ENCODE measurements at regions not wholly inside any gene's neighbourhood (a gene's known extent, or its start where the extent isn't known, plus 50 kb on each side); places are given as distances from the start of the nearest gene placed in this dataset.

DNA sequence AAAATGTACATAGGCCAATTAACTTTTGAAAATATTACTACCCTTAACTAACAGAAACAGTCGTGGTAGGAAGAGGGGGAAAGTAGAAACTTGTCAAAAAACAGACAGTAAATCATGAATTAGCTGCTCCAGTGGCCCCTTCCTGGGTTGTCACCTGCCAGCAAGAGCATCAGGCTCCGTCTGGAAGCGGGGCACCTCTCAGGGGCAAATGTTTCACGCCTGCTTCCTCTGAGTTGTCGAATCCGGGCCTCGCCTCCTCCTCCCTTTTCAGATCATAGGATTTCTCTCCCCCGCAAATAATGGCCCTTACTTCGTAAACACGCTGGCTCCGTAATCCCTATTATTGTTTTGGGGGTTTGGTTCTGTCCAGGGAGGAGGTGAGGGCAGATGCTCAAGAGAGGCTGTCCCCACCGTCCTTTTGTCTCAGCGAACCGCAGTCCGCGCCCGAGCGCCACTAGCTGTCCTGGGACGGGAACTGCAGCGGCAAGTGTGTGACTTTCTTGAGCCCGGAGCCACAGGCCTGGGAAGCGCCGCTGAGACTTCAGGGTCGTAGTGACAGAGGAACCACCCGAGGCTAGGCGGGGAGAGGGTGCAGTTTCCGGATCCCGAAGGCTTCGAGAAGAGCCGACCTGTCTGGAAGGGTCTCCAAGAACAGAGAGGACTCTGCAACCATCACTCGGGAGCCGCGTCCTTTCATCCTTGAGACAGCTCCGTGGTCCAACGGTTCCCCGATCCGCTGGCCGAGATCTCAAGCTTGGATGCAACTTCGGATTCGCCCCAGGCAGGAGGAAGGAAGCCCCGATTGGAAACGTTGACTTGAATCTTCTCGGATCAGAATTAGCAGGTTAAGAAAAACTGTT is 214.5 kb upstream of the ZNF184 start:
- no peaks in the 10 kb centered on the region for H3K27me3 ChIP-seq (ENCODE audit: insufficient read depth, low read length)
- no peaks in the 10 kb centered on the region for H3K36me3 ChIP-seq (ENCODE audit: insufficient read depth, low read length)
- H3K27ac ChIP-seq (ENCODE audit: low read depth, low read length) = peak overlapping the region; percentile 21; the same call in 1 of the 2 replicates
- no peaks in the 10 kb centered on the region for H3K4me1 ChIP-seq (ENCODE audit: control insufficient read depth, insufficient read depth, low read length, unreplicated experiment)
- H3K79me2 ChIP-seq (ENCODE audit: control insufficient read depth, insufficient read depth, low read length, unreplicated experiment) = no peaks in the 10 kb centered on the region
- H2AFZ ChIP-seq (ENCODE audit: low read length, unreplicated experiment) = peak overlapping the region; percentile 62
- H3K4me3 ChIP-seq (ENCODE audit: low read depth, low read length) = peak overlapping the region; percentile 78

DNA sequence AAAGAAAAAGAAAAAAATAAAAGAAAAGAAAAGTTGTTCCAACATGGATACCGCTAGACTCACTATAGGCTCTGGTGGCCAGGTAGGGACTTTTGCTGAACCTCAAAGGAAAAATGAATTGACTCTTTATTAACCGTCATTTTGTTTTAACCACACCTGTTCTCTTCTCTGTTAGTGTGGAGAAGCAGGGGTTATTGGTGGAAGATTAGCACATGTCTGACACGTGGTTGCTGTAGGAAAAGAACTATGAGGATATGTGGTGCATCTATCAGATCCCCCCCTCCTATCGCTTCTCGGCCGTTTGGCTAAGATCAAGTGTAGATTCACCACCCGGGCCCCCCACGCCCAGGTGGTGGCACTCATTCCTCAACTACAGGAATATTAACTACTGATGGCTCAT is 212.4 kb upstream of the ZNF184 start:
- Histone ChIP-seq H3K27me3 (ENCODE audit: insufficient read depth, low read length) (peaks cover 8% of the 10 kb centered on the region), H3K27ac (ENCODE audit: low read depth, low read length) (no peak overlapping the region), H3K36me3 (ENCODE audit: insufficient read depth, low read length) (no peaks in the 10 kb centered on the region), H3K4me1 (ENCODE audit: control insufficient read depth, insufficient read depth, low read length, unreplicated experiment) (no peaks in the 10 kb centered on the region), H3K4me3 (ENCODE audit: low read depth, low read length) (no peak overlapping the region), H2AFZ (ENCODE audit: low read length, unreplicated experiment) (no peak overlapping the region), H3K79me2 (ENCODE audit: control insufficient read depth, insufficient read depth, low read length, unreplicated experiment) (no peaks in the 10 kb centered on the region)

DNA sequence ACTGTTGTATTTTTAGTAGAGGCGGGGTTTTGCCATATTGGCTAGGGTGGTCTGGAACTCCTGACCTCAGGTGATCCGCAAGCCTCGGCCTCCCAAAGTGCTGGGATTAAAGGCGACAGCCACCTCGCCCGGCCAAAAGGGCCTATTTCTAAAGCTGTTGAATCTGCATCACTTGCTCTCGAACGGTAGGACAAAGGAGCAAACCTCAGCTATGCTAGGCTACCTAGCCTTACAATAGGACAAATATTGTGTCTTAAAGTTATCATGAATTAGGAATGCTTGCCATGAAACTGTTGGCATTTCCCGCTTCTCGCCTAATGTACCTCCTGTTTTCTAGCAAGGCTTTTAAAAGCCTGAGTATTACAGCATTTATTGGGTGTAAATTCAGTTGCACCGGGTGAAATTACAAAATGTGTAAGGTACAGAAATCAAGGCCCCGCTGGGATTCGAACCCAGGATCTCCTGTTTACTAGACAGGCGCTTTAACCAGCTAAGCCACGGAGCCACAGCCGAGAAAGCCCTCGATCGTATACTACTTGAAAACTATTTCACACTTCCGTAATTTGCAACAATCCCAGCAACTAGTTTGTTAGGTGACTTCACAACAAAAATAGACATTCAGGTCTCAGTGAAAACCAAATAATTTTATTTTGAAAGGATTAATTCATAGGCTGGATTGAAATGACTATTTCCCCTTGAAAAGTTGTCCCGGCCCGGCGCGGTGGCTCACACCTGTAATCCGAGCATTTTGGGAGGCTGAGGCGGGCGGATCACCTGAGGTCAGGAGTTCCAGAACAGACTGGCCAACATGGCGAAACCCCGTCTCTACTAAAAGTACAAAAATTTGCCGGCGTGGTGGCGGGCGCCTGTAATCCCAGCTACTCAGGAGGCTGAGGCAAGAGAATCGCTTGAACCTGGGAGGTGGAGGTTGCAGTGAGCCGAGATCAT is 211.6 kb upstream of the ZNF184 start:
- Histone ChIP-seq H3K27ac (ENCODE audit: low read depth, low read length) (no peak overlapping the region), H3K36me3 (ENCODE audit: insufficient read depth, low read length) (no peaks in the 10 kb centered on the region), H2AFZ (ENCODE audit: low read length, unreplicated experiment) (no peak overlapping the region), H3K4me1 (ENCODE audit: control insufficient read depth, insufficient read depth, low read length, unreplicated experiment) (no peaks in the 10 kb centered on the region), H3K27me3 (ENCODE audit: insufficient read depth, low read length) (peaks cover 16% of the 10 kb centered on the region), H3K4me3 (ENCODE audit: low read depth, low read length) (no peak overlapping the region), H3K79me2 (ENCODE audit: control insufficient read depth, insufficient read depth, low read length, unreplicated experiment) (no peaks in the 10 kb centered on the region)

DNA sequence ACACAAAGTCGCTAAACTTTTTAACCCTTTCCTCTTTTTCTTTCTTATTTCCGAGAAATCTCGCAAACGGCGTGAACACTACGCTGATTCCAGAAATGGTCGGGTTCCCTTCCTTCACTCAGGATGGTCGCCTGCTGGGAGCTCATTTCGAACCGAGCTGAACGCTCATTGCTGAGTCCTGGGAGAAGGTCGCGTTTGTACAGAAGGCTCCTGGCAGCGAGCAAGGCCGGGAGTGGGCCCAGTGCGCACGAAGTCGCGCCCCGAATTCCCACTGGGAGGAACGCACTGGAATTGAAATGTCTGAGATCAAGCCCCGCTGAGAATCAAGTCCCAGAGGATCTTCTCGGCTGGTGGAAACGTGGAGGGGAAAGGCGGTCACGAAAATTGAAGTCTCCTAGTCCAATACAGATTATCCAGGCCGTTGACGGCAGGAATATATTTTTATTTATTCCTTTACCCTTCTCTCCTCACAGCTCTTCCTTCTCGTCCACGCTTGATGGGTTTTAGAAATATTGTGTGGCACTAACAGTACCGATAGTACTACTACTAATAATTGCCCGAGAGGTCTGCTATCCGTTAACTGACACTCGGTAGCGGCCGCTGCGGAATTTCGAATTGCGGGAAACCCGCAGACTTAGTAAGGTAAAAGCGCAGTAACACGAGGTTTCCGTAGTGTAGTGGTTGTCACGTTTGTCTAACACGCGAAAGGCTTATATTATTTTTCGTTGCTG is 207.2 kb upstream of the ZNF184 start:
- no peaks in the 10 kb centered on the region for H3K79me2 ChIP-seq (ENCODE audit: control insufficient read depth, insufficient read depth, low read length, unreplicated experiment)
- H3K27me3 ChIP-seq (ENCODE audit: insufficient read depth, low read length) = peaks cover 51% of the 10 kb centered on the region
- H3K4me1 ChIP-seq (ENCODE audit: control insufficient read depth, insufficient read depth, low read length, unreplicated experiment) = no peaks in the 10 kb centered on the region
- no peak overlapping the region for H2AFZ ChIP-seq (ENCODE audit: low read length, unreplicated experiment)
- H3K36me3 ChIP-seq (ENCODE audit: insufficient read depth, low read length) = no peaks in the 10 kb centered on the region
- peak overlapping the region; percentile 41 for H3K4me3 ChIP-seq (ENCODE audit: low read depth, low read length)
- H3K27ac ChIP-seq (ENCODE audit: low read depth, low read length) = no peak overlapping the region

DNA sequence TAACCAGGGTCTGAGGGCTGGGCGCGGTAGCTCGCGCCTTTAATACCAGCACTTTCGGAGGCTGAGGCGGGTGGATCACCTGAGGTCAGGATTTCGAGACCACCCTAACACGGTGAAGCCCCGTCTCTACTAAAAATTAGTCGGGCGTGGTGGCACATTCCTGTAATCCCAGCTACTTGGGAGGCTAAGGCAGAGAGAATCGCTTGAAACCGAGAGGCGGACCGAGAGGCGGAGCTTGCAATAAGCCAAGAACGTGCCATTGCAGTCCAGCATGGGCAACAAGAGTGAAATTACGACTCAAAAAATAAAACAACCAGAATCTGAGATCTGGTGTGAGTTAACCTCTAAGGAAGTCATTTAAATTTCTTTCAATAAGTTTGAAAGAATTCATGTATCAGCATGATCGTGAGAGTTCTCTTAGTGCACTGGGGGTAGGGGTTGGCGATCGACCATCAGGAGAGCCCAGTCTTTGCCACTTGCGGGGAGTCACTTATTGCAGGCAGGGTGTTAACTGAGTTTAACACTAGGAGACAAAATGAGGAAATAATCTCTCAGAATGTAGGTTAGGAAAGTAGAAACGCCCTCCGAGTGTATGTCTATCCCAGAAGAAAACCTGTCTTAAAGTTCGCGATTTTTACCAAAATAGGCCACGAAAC is 206.5 kb upstream of the ZNF184 start:
- H3K79me2 ChIP-seq (ENCODE audit: control insufficient read depth, insufficient read depth, low read length, unreplicated experiment) = no peaks in the 10 kb centered on the region
- H3K4me1 ChIP-seq (ENCODE audit: control insufficient read depth, insufficient read depth, low read length, unreplicated experiment) = no peaks in the 10 kb centered on the region
- H3K4me3 ChIP-seq (ENCODE audit: low read depth, low read length) = peak overlapping the region; percentile 41
- H3K27ac ChIP-seq (ENCODE audit: low read depth, low read length) = no peak overlapping the region
- no peaks in the 10 kb centered on the region for H3K36me3 ChIP-seq (ENCODE audit: insufficient read depth, low read length)
- peaks cover 53% of the 10 kb centered on the region for H3K27me3 ChIP-seq (ENCODE audit: insufficient read depth, low read length)
- H2AFZ ChIP-seq (ENCODE audit: low read length, unreplicated experiment) = no peak overlapping the region

DNA sequence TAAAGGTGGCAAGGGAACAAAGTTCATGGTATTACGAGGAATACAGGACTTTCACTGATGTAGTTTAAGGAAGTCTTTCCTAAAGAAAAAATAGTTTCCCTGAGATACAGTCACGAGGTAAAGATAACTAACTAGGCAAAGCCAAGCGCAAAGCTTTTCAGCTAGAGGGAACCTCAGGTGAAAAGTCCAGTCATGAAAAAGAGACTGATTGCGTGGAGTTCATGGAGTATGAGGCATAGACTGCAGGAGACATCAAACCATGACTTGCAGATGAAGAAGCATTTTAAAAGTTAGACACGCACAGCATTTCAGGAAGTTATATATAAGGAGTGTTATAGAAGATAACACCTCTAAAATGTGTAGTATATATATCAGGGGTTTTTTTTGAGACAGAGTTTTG is 205.6 kb upstream of the ZNF184 start:
- no peaks in the 10 kb centered on the region for H3K79me2 ChIP-seq (ENCODE audit: control insufficient read depth, insufficient read depth, low read length, unreplicated experiment)
- peaks cover 63% of the 10 kb centered on the region for H3K27me3 ChIP-seq (ENCODE audit: insufficient read depth, low read length)
- H3K4me3 ChIP-seq (ENCODE audit: low read depth, low read length) = no peak overlapping the region
- H3K4me1 ChIP-seq (ENCODE audit: control insufficient read depth, insufficient read depth, low read length, unreplicated experiment) = no peaks in the 10 kb centered on the region
- H3K27ac ChIP-seq (ENCODE audit: low read depth, low read length) = no peak overlapping the region
- H2AFZ ChIP-seq (ENCODE audit: low read length, unreplicated experiment) = no peak overlapping the region
- no peaks in the 10 kb centered on the region for H3K36me3 ChIP-seq (ENCODE audit: insufficient read depth, low read length)

DNA sequence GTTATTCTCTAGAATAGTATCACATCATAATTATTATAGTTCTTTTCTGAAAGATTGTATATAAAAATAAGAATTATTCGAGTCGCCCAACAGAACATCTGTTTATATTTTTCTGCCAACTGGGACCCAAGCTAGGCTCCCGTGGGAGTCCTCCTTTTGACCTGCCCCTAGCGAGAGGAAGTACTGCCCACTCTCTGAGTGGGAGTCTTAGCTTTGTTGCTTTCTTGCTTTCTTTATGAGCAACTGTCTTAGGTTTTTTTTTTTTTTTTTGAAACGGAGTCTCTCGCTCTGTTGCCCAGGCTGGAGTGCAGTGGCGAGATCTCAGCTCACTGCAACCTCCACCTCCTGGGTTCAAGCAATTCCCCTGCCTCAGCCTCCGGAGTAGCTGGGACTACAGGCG is 202.0 kb upstream of the ZNF184 start:
- Histone ChIP-seq H3K4me1 (ENCODE audit: control insufficient read depth, insufficient read depth, low read length, unreplicated experiment) (peaks cover 7% of the 10 kb centered on the region), H2AFZ (ENCODE audit: low read length, unreplicated experiment) (no peak overlapping the region), H3K79me2 (ENCODE audit: control insufficient read depth, insufficient read depth, low read length, unreplicated experiment) (no peaks in the 10 kb centered on the region), H3K27me3 (ENCODE audit: insufficient read depth, low read length) (peaks cover 52% of the 10 kb centered on the region), H3K36me3 (ENCODE audit: insufficient read depth, low read length) (no peaks in the 10 kb centered on the region), H3K27ac (ENCODE audit: low read depth, low read length) (no peak overlapping the region), H3K4me3 (ENCODE audit: low read depth, low read length) (no peak overlapping the region)

DNA sequence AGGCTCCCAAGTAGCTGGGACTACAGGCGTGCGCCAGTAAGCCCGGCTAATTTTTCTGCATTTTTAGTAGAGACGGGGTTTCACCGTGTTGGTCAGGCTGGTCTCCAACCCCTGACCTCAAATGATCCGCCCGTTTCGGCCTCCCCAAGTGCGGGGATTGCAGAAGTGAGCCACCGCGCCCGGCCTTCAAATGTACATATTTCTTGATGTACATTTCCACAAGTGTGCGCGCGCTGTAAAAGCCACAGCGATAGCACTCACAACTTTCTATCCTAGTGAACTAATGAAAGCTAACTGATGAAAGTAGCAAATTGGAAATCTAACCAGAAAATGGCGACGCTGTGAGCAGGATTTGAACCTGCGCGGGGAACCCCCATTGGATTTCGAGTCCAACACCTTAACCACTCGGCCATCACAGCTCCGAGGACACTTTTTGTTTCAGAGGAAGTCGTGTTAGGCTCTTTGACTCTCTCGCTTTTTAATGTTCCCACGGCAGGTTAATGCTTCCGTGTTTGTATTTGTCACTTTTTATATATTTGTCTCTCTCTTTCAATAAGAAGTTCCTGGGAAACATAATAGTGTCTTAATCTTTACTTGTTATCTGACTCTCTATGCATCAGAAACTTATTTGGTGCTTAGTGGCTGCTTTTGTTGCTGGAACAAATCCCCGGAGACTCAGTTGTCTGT is 199.4 kb upstream of the ZNF184 start:
- Histone ChIP-seq H3K79me2 (ENCODE audit: control insufficient read depth, insufficient read depth, low read length, unreplicated experiment) (no peaks in the 10 kb centered on the region), H3K36me3 (ENCODE audit: insufficient read depth, low read length) (no peaks in the 10 kb centered on the region), H3K4me1 (ENCODE audit: control insufficient read depth, insufficient read depth, low read length, unreplicated experiment) (peaks cover 7% of the 10 kb centered on the region), H3K4me3 (ENCODE audit: low read depth, low read length) (peak overlapping the region; percentile 63), H3K27me3 (ENCODE audit: insufficient read depth, low read length) (peaks cover 28% of the 10 kb centered on the region), H3K27ac (ENCODE audit: low read depth, low read length) (peak overlapping the region; percentile 7; the same call in 1 of the 2 replicates), H2AFZ (ENCODE audit: low read length, unreplicated experiment) (no peak overlapping the region)

DNA sequence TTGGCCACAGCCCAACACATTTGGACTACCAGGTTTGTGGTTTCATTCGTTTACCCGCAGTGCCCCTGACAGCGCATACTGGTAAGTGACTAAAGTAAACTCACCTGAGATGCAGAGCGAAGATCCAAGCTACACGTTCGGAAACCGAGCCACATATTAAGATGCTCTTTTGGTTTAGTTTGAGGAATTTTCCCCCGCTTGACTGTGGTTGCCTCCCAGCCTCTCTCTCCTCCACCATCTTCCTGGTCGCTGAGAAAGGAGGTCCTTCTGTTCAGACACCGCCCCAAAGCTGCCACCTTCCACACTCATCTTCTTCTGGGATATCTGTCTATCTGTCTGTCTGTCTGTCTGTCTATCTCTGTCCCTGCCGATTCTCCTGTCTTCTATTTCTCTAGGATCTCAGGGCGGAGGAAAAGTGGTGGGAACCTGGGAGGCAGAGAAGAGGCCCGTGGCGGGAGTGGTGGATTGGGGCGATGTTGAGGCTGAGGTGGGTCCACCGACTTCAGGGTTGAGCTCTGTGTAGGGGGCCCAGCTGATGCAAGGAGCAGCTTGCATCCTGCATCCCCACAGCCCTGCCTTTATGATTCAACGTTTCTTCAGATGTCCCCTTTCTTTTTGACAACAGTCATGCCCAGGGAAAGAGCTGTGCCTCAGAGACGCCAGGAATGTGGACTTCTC is 196.9 kb upstream of the ZNF184 start:
- Histone ChIP-seq H3K36me3 (ENCODE audit: insufficient read depth, low read length) (no peaks in the 10 kb centered on the region), H3K4me3 (ENCODE audit: low read depth, low read length) (peak overlapping the region; percentile 76), H3K27ac (ENCODE audit: low read depth, low read length) (no peak overlapping the region), H3K4me1 (ENCODE audit: control insufficient read depth, insufficient read depth, low read length, unreplicated experiment) (peaks cover 12% of the 10 kb centered on the region), H3K27me3 (ENCODE audit: insufficient read depth, low read length) (peaks cover 27% of the 10 kb centered on the region), H3K79me2 (ENCODE audit: control insufficient read depth, insufficient read depth, low read length, unreplicated experiment) (no peaks in the 10 kb centered on the region), H2AFZ (ENCODE audit: low read length, unreplicated experiment) (no peak overlapping the region)
